Endodermal cell (in vitro differentiated cells): ENCODE measurements at regions not wholly inside any gene's neighbourhood (a gene's known extent, or its start where the extent isn't known, plus 50 kb on each side); places are given as distances from the start of the nearest gene placed in this dataset.

Experiments
- DNase-seq: peaks from one replicate; pipeline ENCODE4 v3.0.0-alpha.2; 2017
- H3K27ac ChIP-seq: 2 replicates; pipeline ENCODE4 v1.5.1; 2013; ENCODE audit warnings: mild to moderate bottlenecking, low read depth, low read length, moderate library complexity
- H3K27me3 ChIP-seq: 2 replicates; pipeline ENCODE4 v1.6.1; 2013; ENCODE audit warnings: mild to moderate bottlenecking, low read length, moderate library complexity; ENCODE audit not compliant: insufficient read depth, control insufficient read depth, poor library complexity, severe bottlenecking
- H3K36me3 ChIP-seq: 2 replicates; pipeline ENCODE4 v1.7.0; 2013; ENCODE audit warnings: mild to moderate bottlenecking, low read length, moderate library complexity; ENCODE audit not compliant: control insufficient read depth, insufficient read depth
- H3K4me1 ChIP-seq: one replicate; pipeline ENCODE4 v1.7.0; 2013; ENCODE audit warnings: low read length; ENCODE audit not compliant: control insufficient read depth, insufficient read depth
- H3K4me3 ChIP-seq: 2 replicates; pipeline ENCODE4 v1.5.1; 2013; ENCODE audit warnings: mild to moderate bottlenecking, low read length, moderate library complexity
- H3K9ac ChIP-seq: 2 replicates; pipeline ENCODE4 v1.6.1; 2013; ENCODE audit warnings: mild to moderate bottlenecking, low read length, moderate library complexity; ENCODE audit not compliant: poor library complexity, severe bottlenecking; ENCODE audit errors: extremely low read depth
- H3K9me3 ChIP-seq: 2 replicates; pipeline ENCODE4 v1.6.1; 2013; ENCODE audit warnings: mild to moderate bottlenecking, low read length, moderate library complexity; ENCODE audit not compliant: control insufficient read depth
- H3K27ac Mint-ChIP-seq: 2 replicates; pipeline ENCODE4 v1.8.0; 2020; ENCODE audit warnings: mixed read lengths
- H3K27me3 Mint-ChIP-seq: 2 replicates; pipeline ENCODE4 v1.8.0; 2021; ENCODE audit warnings: mild to moderate bottlenecking, mixed read lengths; ENCODE audit not compliant: insufficient read depth
- H3K36me3 Mint-ChIP-seq: 2 replicates; pipeline ENCODE4 v1.8.0; 2020; ENCODE audit warnings: low read depth, mixed read lengths
- H3K4me1 Mint-ChIP-seq: 2 replicates; pipeline ENCODE4 v1.8.0; 2020; ENCODE audit warnings: mixed read lengths
- H3K4me3 Mint-ChIP-seq: 2 replicates; pipeline ENCODE4 v1.8.0; 2020; ENCODE audit warnings: mild to moderate bottlenecking, moderate library complexity, mixed read lengths
- H3K9me3 Mint-ChIP-seq: 2 replicates; pipeline ENCODE4 v1.8.0; 2020; ENCODE audit warnings: mild to moderate bottlenecking, mixed read lengths
- WGBS, 2 experiments: methylation state at CpG; one replicate each; pipeline versions ENCODE4 v1.1.5 to v1.1.7; 2013; ENCODE audit warnings: missing lambda C conversion rate in 2 of 2, mixed read lengths in 1 of 2; ENCODE audit not compliant: insufficient coverage in 1 of 2, insufficient read length in 1 of 2; 5-methylcytosine and 5-hydroxymethylcytosine counted together
- TF ChIP-seq, protein P1 (sequence below): fragments of 200-600 bp; sonication (generic); conservative IDR thresholded peaks from 2 replicates; pipeline ENCODE4 v1.5.0; 2021; ENCODE audit warnings: antibody characterized with exemption, mild to moderate bottlenecking

DNA sequence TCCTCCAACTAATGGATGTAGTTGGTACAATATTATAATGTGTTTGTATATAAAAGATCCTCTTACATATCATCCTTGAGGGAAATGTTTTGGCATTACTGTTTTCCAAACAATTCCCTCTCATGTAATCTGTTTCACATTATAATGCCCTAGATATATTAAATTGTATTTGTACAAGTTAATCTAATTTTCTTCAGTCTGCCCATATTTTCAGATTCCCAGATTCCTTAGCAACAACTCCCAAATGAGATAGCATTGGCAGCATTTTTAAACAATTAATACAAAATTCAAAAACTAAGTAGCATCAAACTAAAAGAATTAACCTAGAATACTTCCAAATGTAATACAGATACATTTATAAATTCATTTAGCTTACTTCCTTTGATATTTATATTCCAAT, 860.2 kb downstream of the C12orf50 start:
- Histone ChIP-seq H3K27me3 (no peaks in the 10 kb centered on the region), H3K9ac (no peak overlapping the region), H3K4me3 (peak overlapping the region; percentile 45), H3K4me1 (no peaks in the 10 kb centered on the region), H3K9me3 (peaks cover 38% of the 10 kb centered on the region), H3K27ac (no peak overlapping the region), H3K36me3 (no peaks in the 10 kb centered on the region)
- no peak overlapping the region for H3K4me3 Mint-ChIP-seq
- H3K9me3 Mint-ChIP-seq, result peaks cover 53% of the 10 kb centered on the region
- TF ChIP-seq, protein P1, sequence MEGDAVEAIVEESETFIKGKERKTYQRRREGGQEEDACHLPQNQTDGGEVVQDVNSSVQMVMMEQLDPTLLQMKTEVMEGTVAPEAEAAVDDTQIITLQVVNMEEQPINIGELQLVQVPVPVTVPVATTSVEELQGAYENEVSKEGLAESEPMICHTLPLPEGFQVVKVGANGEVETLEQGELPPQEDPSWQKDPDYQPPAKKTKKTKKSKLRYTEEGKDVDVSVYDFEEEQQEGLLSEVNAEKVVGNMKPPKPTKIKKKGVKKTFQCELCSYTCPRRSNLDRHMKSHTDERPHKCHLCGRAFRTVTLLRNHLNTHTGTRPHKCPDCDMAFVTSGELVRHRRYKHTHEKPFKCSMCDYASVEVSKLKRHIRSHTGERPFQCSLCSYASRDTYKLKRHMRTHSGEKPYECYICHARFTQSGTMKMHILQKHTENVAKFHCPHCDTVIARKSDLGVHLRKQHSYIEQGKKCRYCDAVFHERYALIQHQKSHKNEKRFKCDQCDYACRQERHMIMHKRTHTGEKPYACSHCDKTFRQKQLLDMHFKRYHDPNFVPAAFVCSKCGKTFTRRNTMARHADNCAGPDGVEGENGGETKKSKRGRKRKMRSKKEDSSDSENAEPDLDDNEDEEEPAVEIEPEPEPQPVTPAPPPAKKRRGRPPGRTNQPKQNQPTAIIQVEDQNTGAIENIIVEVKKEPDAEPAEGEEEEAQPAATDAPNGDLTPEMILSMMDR, result no peak
- H3K27ac Mint-ChIP-seq, result no peak overlapping the region
- H3K27me3 Mint-ChIP-seq, result no peaks in the 10 kb centered on the region
- H3K4me1 Mint-ChIP-seq, result no peaks in the 10 kb centered on the region
- no peak for DNase-seq
- peaks cover 16% of the 10 kb centered on the region for H3K36me3 Mint-ChIP-seq

DNA sequence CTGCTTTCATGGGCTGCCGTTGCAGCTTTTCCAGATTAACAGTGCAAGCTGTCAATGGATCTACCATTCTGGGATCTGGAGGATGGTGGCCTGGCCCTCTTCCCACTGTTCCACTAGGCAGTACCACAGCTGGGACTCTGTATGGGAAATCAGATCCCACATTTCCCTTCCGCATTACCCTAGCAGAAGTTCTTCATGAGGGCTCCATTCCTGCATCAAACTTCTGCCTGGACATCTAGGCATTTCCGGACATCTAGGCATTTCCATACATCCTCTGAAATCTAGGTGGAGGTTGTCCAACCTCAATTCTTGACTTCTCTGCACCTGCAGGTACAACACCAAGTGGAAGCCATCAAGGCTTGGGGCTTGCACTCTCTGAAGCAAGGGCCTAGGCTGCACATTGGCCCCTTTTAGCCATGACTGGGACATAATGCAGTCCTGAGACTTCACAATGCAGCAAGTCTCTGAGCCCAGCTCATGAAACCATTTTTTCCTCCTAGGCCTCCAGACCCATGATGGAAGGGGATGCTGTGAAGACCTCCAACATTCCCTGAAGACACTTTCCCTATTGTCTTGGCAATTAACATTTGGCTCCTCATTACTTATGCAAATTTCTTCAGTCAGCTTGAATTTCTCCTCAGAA, 863.3 kb downstream of the C12orf50 start:
- WGBS, 2 experiments, result 97 to 100% methylated on average over 1 to 3 of the region's 3 CpGs
- no peaks in the 10 kb centered on the region for H3K36me3 ChIP-seq
- H3K9me3 ChIP-seq, result peaks cover 43% of the 10 kb centered on the region
- H3K27ac ChIP-seq, result no peak overlapping the region
- Mint-ChIP-seq H3K27ac (no peak overlapping the region), H3K36me3 (peaks cover 12% of the 10 kb centered on the region), H3K27me3 (no peaks in the 10 kb centered on the region), H3K4me3 (no peak overlapping the region), H3K4me1 (no peaks in the 10 kb centered on the region), H3K9me3 (peaks cover 47% of the 10 kb centered on the region)
- no peak for DNase-seq
- H3K4me1 ChIP-seq, result no peaks in the 10 kb centered on the region
- H3K27me3 ChIP-seq, result no peaks in the 10 kb centered on the region
- TF ChIP-seq, protein P1, result no peak
- H3K9ac ChIP-seq, result no peak overlapping the region
- peak overlapping the region; percentile 70 for H3K4me3 ChIP-seq

DNA sequence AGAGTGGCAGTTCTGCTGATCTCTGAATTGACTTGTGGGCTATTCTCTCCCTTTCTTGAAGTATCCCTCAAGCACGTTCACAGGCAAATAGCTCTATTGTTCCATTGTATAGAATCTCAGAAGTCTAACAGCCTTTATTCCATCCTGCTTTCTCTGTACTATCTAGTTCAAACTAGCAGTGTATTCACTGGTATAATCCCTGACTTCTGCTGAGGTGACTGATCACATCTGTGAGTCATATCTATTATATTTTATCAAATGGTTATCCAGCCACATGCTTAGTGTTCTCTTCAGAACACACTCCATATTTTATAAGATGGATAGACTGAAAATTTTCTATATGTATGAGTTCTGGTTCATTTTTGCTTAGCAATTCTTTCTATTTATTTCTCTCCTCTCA, 866.1 kb downstream of the C12orf50 start:
- no peak overlapping the region for H3K27ac ChIP-seq
- no peak overlapping the region for H3K4me3 ChIP-seq
- H3K9ac ChIP-seq, result no peak overlapping the region
- H3K36me3 ChIP-seq, result no peaks in the 10 kb centered on the region
- peaks cover 42% of the 10 kb centered on the region for H3K9me3 Mint-ChIP-seq
- DNase-seq, result no peak
- no peaks in the 10 kb centered on the region for H3K4me1 Mint-ChIP-seq
- no peaks in the 10 kb centered on the region for H3K27me3 ChIP-seq
- H3K4me1 ChIP-seq, result no peaks in the 10 kb centered on the region
- no peaks in the 10 kb centered on the region for H3K27me3 Mint-ChIP-seq
- H3K36me3 Mint-ChIP-seq, result peaks cover 12% of the 10 kb centered on the region
- peaks cover 43% of the 10 kb centered on the region for H3K9me3 ChIP-seq
- no peak overlapping the region for H3K27ac Mint-ChIP-seq
- TF ChIP-seq, protein P1, result no peak
- no peak overlapping the region for H3K4me3 Mint-ChIP-seq
- 85 to 100% methylated on average over 1 of the region's 1 CpG for WGBS, 2 experiments
